COLO829 (cell line): ENCODE measurements at regions not wholly inside any gene's neighbourhood (a gene's known extent, or its start where the extent isn't known, plus 50 kb on each side); places are given as distances from the start of the nearest gene placed in this dataset.
A peak's percentile ranks its signal among the peaks of the same experiment; 100 is the strongest.

Source experiments
- DNase-seq: peaks from one replicate; pipeline ENCODE4 v3.0.0; 2012; ENCODE audit warnings: low spot score

DNA sequence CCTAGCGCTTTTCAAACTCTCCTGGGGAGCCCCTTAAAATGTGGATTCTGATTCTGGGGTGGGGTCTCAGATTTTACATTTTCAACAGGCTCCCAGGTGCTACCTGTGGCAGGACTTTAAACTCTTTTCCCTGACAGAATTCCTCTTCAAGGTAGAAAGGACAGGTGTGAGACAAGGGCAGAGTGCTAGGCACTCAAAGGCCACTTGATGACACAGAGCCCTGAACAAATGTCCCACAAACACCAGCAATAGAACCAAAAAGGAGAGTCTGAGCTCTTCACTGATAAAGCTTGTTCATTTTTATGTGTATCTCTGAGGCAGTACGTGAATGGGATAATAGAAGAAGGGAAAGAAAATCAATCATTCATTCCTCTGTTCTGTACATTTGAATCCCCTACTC lies 77.7 kb upstream of the PELI1 start:
- no peak for DNase-seq

GRCh38 chr2:64222351-64222750 lies 78.1 kb upstream of the PELI1 start:
- DNase-seq: peak; percentile 71

DNA sequence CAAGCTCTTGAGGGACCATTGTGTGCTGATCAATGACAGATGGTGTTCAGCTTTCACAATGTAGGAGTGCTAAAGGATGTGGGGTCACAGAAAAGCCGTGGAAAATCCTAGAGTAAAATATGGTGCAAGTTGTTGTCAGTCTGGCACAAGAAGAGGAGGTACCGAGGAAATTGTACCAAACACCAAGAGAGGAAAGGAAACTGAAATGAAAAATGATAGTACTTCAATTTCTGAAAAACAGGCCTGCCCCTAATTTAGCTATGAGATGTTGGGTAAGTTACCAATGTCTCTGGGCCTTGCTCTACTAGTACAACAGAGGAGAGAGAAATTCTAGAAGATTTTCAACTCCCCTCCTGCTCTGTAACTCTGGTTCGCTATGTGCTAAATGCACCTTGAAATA lies 78.8 kb upstream of the PELI1 start:
- DNase-seq: no peak

- no peak for DNase-seq
These were observed 81.3 kb upstream of the PELI1 start for GRCh38 chr2:64225491-64225890.

GRCh38 chr2:64226611-64227010 lies 82.4 kb upstream of the PELI1 start:
- no peak for DNase-seq

- DNase-seq: no peak
These were observed 83.4 kb upstream of the PELI1 start for GRCh38 chr2:64227603-64228125.

GRCh38 chr2:64228126-64228678 lies 84.0 kb upstream of the PELI1 start:
- peak; percentile 86 for DNase-seq

- no peak for DNase-seq
These were observed 84.7 kb upstream of the PELI1 start for GRCh38 chr2:64228918-64229317.

- no peak for DNase-seq
These were observed 86.3 kb upstream of the PELI1 start for GRCh38 chr2:64230540-64230939.

GRCh38 chr2:64232266-64232665 lies 88.0 kb upstream of the PELI1 start:
- DNase-seq: no peak

GRCh38 chr2:64233376-64233922 lies 89.2 kb upstream of the PELI1 start:
- DNase-seq: no peak

- DNase-seq: no peak
These were observed 89.9 kb upstream of the PELI1 start for GRCh38 chr2:64234150-64234549.

GRCh38 chr2:64234785-64235184 lies 90.6 kb upstream of the PELI1 start:
- DNase-seq: no peak

- DNase-seq: no peak
These were observed 93.0 kb upstream of the PELI1 start for GRCh38 chr2:64237266-64237665.

DNA sequence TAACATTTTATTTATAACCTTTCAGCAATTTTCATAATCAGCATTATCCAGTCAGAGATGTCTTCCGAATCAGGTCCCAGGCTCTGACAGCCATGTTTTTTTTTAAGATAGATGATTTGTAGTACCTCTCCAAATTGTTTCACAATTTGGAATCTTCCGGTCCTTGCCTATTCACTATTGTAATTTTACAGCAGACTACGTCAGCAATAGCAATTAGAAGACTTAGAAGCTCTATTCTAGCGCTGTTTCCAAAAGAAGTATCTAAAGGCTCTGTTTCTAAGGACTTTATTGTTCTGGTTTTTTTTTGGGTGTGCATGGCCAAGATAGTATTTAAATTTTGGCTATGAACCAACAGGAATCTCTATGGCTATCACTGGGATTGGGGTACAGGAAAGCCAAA lies 94.6 kb upstream of the PELI1 start:
- peak; percentile 78 for DNase-seq

DNA sequence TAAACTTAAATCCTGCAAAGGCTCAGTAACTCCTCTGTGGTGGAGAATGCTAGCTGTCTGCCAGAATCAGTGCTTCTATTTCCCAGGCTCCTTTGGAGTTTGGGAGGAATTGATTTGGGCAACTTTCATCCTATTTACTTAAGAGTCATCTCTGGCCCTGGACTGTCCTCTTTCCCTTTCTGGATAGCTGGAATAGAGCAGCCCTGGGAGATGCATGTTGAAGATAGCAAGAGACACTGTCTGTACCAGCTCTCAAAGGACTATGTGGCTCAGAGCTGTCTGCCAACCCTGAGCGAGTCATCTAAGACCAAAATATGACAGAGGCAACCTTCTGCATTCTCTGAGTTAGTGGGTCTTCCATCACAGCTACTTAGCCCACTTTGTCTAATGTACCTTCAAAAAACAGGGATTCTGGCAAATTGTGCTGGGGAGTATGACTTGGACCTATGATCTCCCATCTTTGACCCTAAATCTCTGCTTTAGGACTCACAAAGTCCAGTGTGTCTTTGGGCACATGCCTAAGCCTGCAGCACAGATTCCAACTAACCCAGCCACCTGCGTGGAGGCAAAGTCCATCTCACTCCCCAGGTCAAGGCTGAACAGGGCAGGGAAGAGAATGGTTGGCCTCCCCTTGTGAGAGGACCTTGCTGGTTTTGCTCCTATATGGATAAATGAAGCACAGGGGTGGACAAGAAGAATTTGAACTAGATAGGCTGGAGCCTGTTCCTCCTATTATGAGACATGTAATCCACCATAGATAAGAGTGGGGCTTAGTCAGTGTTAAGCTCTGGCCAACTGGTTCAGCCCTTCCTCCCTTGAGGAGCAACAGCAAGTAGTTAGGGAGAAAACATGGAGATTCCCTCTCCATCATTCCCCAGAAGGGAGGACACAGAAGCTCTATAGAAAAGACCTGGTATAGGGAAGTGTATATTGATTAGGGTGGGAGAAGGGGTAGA lies 99.1 kb upstream of the PELI1 start:
- no peak for DNase-seq

DNA sequence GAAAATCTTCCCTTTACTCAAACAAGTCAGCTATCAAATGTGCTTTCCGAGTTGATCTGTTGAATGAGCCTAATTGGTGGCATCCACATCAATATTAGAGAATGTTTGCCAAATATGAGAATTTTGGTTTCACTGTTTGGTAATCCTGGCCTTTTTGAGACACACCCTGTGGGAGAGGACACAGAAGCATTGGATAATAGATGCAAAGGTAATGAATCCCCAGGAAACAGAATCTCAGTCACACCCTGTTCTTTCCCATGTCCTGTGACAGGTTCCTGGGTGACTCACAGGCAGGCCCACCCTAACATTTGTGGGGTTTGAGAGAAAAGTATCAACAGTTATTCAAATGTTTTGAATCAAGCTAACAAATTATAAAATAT lies 99.8 kb upstream of the PELI1 start:
- no peak for DNase-seq

DNA sequence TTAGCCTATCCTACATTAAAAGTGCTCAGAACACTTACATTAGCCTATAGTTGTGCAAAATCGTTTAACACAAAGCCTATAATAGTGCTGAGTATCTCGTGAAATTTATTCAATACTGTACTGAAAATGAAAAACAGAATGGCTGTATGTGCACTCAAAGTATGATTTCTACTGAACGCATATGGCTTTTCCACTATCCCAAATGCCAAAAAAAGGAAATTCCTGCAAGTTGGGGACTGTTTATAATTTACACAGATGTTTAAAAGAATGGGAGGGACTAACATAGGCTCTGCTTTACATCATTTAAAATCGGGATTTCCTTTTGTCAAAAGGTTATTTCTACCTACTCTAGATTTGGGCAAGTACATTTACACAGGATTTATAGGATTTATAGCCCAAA lies 101.4 kb upstream of the PELI1 start:
- no peak for DNase-seq

DNA sequence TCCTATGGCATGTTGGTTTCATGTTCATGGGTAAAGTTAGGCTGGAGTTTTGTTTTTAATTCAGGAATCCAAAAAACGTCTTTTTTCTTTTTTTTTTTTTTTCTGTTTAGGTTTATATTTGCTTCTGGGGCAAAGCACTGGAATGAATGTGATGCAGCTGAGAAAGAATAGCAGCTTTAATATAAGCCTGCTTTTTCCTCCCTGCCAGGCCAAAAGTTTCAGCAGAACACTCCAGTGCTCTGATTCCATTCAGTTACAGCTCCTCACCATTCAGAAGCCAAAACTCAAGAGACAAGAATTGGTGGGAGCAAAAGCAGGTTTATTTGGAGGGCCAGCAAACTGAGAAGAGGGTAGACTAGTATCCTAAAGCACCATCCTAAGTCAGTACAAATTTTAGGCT lies 102.7 kb upstream of the PELI1 start:
- no peak for DNase-seq

DNA sequence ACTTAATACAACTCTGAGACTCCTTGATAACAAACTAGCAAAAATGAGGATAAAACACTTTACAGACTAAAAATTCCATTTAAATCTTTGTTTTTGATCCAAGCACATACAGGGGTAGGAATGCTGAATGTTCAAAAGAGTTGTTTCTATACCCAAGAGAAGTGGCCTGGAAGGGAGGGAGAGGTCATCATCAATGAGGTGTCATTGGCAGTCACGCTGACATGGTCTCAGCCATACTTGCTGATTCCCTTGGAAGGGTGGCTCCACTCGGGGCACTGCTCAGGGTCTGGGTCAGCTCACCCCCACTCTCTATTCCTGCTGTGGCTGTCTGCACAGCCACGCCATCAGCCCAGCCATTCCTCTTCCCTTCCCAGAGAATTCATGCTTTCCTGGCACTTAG lies 105.2 kb upstream of the PELI1 start:
- no peak for DNase-seq

DNA sequence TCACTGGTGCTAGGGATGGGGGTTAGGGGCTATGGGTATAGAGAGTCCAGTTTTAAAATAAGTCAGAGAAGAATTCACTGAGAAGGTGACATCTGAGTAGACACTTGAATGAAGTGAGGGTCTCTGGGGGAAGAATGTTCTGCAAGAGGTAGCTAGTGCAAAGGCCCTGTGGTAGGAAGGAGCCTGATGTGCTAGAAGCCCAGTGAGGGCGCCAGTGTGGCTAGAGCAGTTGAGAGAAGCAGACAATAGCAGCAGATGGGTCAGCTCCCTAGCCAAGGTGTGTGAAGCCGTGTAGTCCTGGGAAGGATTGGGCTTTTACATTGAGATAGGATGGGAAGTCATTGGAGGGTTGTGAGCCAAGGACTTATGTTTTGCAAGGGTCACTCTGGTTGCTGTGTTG lies 105.8 kb upstream of the PELI1 start:
- DNase-seq: no peak

DNA sequence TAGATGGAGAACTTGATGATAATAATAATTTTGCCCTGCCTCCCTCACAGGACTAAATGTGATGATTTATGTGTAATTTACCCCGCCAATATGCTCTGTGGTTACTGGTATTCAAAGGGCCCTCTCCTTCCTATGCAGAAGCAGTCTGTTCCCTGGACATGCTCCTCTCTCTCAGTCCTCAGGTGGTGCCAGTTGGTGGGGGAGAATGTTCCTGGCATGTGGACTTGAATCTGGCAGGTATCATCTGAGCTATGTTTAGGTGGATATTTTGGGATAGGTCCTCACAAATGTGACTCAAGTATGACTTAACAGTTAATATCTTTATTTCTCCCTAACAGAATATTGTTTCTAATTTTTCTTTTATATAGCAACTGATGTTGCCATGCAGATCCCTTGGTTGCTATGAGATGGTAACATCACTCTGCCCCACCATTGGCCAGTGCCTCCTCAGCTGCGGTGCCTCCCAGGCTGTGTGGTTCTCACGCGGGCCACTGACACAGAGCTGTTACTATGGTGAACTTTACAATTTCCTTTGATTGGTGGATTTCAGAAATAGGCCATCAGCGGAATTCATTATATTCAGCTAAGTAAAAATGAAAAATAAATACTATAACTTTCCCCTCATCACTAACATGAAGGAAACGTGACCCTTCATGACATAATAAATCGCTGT lies 106.7 kb upstream of the PELI1 start:
- DNase-seq: no peak
